Naive thymus-derived CD4-positive, alpha-beta T cell (primary cell): ENCODE measurements at regions not wholly inside any gene's neighbourhood (a gene's known extent, or its start where the extent isn't known, plus 50 kb on each side); places are given as distances from the start of the nearest gene placed in this dataset.

Experiments
- ATAC-seq: fragments of 150-1000 bp; cut with Tn5 transposase; 2 replicates; pipeline ENCODE4 v1.10.0; 2021; ENCODE audit warnings: mild to moderate bottlenecking, moderate library complexity
- CTCF ChIA-PET: fragments of 350-600 bp; sonication (Branson Sonifier 250); formaldehyde crosslinking; loops from one replicate; lab custom pipeline; 2021; ENCODE audit warnings: antibody characterized with exemption; lab: Charles Lee
- POLR2A ChIA-PET: fragments of 350-600 bp; sonication (Branson Sonifier 250); formaldehyde crosslinking; loops from one replicate; lab custom pipeline; 2021; ENCODE audit warnings: antibody characterized with exemption, inconsistent platforms; lab: Charles Lee
- DNase-seq, 9 donors: peaks; one replicate each; pipeline versions ENCODE4 v3.0.0 to v3.0.0-alpha.2; 2020 to 2022; ENCODE audit warnings: mixed read lengths in 1 of 9
- H3K27ac ChIP-seq: one replicate; pipeline ENCODE4 v1.7.0; 2013; ENCODE audit warnings: mild to moderate bottlenecking, low read depth, low read length, moderate library complexity
- H3K27me3 ChIP-seq, 2 donors: one replicate each; pipeline ENCODE4 v1.7.0; 2013; ENCODE audit warnings: low read length in 2 of 2, mild to moderate bottlenecking in 2 of 2, moderate library complexity in 2 of 2; ENCODE audit not compliant: control insufficient read depth in 2 of 2, insufficient read depth in 2 of 2
- H3K36me3 ChIP-seq, 3 experiments: 1 replicate in 2 of 3; 2 replicates in 1 of 3; pipeline ENCODE4 v1.7.0; 2013; ENCODE audit warnings: low read length in 3 of 3, mild to moderate bottlenecking in 3 of 3, moderate library complexity in 1 of 3; ENCODE audit not compliant: insufficient read depth in 3 of 3, control insufficient read depth in 2 of 3
- H3K4me1 ChIP-seq, 2 donors: one replicate each; pipeline ENCODE4 v1.7.0; 2013; ENCODE audit warnings: low read length in 2 of 2, mild to moderate bottlenecking in 2 of 2, moderate library complexity in 1 of 2; ENCODE audit not compliant: control insufficient read depth in 2 of 2, insufficient read depth in 2 of 2
- H3K4me3 ChIP-seq: 2 replicates; pipeline ENCODE4 v1.7.0; 2013; ENCODE audit warnings: mild to moderate bottlenecking, low read length
- H3K9me3 ChIP-seq, 3 experiments: 1 replicate in 2 of 3; 2 replicates in 1 of 3; pipeline ENCODE4 v1.7.0; 2013; ENCODE audit warnings: low read length in 3 of 3; ENCODE audit not compliant: control insufficient read depth in 2 of 3
- H3K27ac Mint-ChIP-seq, 9 donors: one replicate each; pipeline ENCODE4 v1.8.0; 2020 to 2022; ENCODE audit warnings: mixed read lengths in 9 of 9, mild to moderate bottlenecking in 8 of 9, moderate library complexity in 5 of 9, inconsistent platforms in 2 of 9
- H3K27me3 Mint-ChIP-seq, 5 donors: one replicate each; pipeline ENCODE4 v1.8.0; 2021 to 2022; ENCODE audit warnings: mixed read lengths in 5 of 5, mild to moderate bottlenecking in 1 of 5
- H3K36me3 Mint-ChIP-seq, 5 donors: one replicate each; pipeline ENCODE4 v1.8.0; 2020 to 2022; ENCODE audit warnings: mixed read lengths in 5 of 5, mild to moderate bottlenecking in 3 of 5, inconsistent platforms in 1 of 5
- H3K4me1 Mint-ChIP-seq, 7 donors: one replicate each; pipeline ENCODE4 v1.8.0; 2020 to 2022; ENCODE audit warnings: mixed read lengths in 7 of 7, mild to moderate bottlenecking in 3 of 7, inconsistent platforms in 1 of 7
- H3K4me3 Mint-ChIP-seq, 10 donors: one replicate each; pipeline ENCODE4 v1.8.0; 2020 to 2022; ENCODE audit warnings: mild to moderate bottlenecking in 10 of 10, mixed read lengths in 10 of 10, moderate library complexity in 6 of 10, inconsistent platforms in 2 of 10
- H3K9me3 Mint-ChIP-seq, 11 donors: one replicate each; pipeline ENCODE4 v1.8.0; 2020 to 2022; ENCODE audit warnings: mixed read lengths in 11 of 11, mild to moderate bottlenecking in 4 of 11, inconsistent platforms in 1 of 11, moderate library complexity in 1 of 11
- intact Hi-C, 2 donors: fragments of 100-400 bp; cut with micrococcal nuclease; formaldehyde crosslinking; loops; one replicate each; pipeline ENCODE4 v1.15.1; 2023

GRCh38 chr14:22432348-22432976 is 156.6 kb downstream of the DAD1 start:
- no peak overlapping the region for H3K4me3 ChIP-seq
- no peaks in the 10 kb centered on the region for H3K4me1 ChIP-seq
- peak; percentile 55 for ATAC-seq
- Mint-ChIP-seq H3K9me3 (peaks cover 0 to 1% (median 0%) of the 10 kb centered on the region in 11 donors), H3K4me1 (peaks cover 0 to 15% (median 0%) of the 10 kb centered on the region in 7 donors), H3K27ac (no peak overlapping the region), H3K4me3 (no peak overlapping the region), H3K36me3 (no peaks in the 10 kb centered on the region), H3K27me3 (no peaks in the 10 kb centered on the region)
- intact Hi-C loops, result no loop called here
- no peak overlapping the region for H3K27ac ChIP-seq
- H3K36me3 ChIP-seq, result no peaks in the 10 kb centered on the region
- POLR2A ChIA-PET, result no interaction called here
- no peaks in the 10 kb centered on the region for H3K9me3 ChIP-seq
- no peaks in the 10 kb centered on the region for H3K27me3 ChIP-seq
- CTCF ChIA-PET, result no interaction called here
- DNase-seq, result peak in 1 of 9 donors; percentile 2

DNA sequence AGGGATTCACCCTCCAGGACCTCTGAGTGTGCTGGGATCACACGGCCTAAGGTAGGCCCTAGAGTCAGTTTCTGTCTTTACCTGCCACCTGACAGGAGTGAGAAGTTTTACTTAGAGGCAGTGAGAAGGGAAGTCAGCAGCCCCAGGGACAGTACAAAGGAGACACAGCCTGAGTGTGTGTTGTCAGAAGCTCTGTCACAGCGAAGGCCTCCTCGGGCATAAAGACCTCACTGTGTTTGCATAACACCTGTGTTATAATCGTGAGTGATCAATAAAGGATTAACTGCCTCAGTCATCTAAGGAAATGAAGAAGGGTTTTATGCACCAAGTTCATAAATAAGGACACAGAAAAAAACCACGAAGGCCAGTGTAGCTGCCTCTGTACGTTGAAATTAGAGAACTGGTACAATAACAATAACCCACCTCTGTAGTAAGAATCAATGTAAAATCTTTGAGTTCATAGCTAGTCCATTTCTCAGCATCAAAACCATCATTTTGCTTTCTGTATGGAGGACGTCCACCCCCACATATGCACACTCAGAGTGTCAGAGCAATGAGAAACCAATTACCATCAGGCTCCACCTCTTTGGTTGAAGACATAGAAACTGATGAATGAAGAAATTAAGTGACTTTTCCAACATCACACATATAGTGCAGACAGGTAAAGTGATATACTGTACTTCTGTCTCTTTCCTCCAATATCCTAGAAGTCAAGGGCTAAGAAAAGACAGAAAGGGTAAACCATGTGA is 159.3 kb downstream of the DAD1 start:
- Mint-ChIP-seq H3K4me3 (no peak overlapping the region), H3K27ac (no peak overlapping the region), H3K9me3 (peaks cover 0 to 1% (median 0%) of the 10 kb centered on the region in 11 donors), H3K27me3 (no peaks in the 10 kb centered on the region), H3K4me1 (peaks cover 0 to 12% (median 0%) of the 10 kb centered on the region in 7 donors), H3K36me3 (no peaks in the 10 kb centered on the region)
- ATAC-seq, result no peak
- Histone ChIP-seq H3K27me3 (no peaks in the 10 kb centered on the region), H3K4me1 (no peaks in the 10 kb centered on the region), H3K27ac (no peak overlapping the region), H3K9me3 (no peaks in the 10 kb centered on the region), H3K36me3 (no peaks in the 10 kb centered on the region), H3K4me3 (no peak overlapping the region)
- POLR2A ChIA-PET, result no interaction called here
- no peak for DNase-seq
- intact Hi-C loops, result no loop called here
- CTCF ChIA-PET, result no interaction called here

- ATAC-seq (no peak), DNase-seq (no peak)
- no peak overlapping the region for H3K27ac ChIP-seq
- no peak overlapping the region for H3K27ac Mint-ChIP-seq
- ChIA-PET POLR2A (no interaction called here), CTCF (no interaction called here)
- no peaks in the 10 kb centered on the region for H3K27me3 ChIP-seq
- no peaks in the 10 kb centered on the region for H3K36me3 Mint-ChIP-seq
- H3K4me3 Mint-ChIP-seq, result no peak overlapping the region
- H3K27me3 Mint-ChIP-seq, result no peaks in the 10 kb centered on the region
- peaks cover 0 to 12% (median 0%) of the 10 kb centered on the region in 7 donors for H3K4me1 Mint-ChIP-seq
- no peaks in the 10 kb centered on the region for H3K9me3 ChIP-seq
- peaks cover 0 to 1% (median 0%) of the 10 kb centered on the region in 11 donors for H3K9me3 Mint-ChIP-seq
- H3K4me3 ChIP-seq, result no peak overlapping the region
- intact Hi-C loops, result no loop called here
- no peaks in the 10 kb centered on the region for H3K36me3 ChIP-seq
- H3K4me1 ChIP-seq, result no peaks in the 10 kb centered on the region
Measured at GRCh38 chr14:22428700-22429291, 160.2 kb downstream of the DAD1 start.

DNA sequence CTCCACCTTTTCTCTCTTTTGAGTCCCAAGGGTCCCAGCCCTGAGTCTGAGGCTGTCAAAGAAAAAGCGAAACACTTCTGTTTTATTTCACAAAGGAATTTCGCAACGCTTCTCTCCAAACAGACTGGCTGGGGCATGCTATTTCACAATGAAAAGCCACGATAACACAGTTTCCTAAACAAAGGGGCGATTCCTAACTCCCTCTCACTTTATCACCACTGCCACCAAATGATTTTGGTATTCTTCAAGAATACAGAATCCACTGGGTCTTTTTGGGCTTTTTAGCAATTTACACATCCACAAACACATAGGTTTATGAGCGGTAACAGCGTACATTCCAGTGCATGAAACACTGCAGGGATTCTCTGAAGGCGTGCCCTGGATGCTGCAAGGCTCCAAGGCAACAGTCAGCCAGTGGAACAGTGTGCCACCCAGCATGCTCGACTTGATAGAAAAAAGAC is 161.2 kb downstream of the DAD1 start:
- Mint-ChIP-seq H3K36me3 (no peaks in the 10 kb centered on the region), H3K27ac (no peak overlapping the region), H3K9me3 (peaks cover 0 to 1% (median 0%) of the 10 kb centered on the region in 11 donors), H3K4me1 (peaks cover 0 to 13% (median 0%) of the 10 kb centered on the region in 7 donors), H3K27me3 (no peaks in the 10 kb centered on the region), H3K4me3 (peak overlapping the region in 1 of 10 donors; percentile 33)
- Histone ChIP-seq H3K4me1 (no peaks in the 10 kb centered on the region), H3K27me3 (no peaks in the 10 kb centered on the region), H3K36me3 (no peaks in the 10 kb centered on the region), H3K4me3 (no peak overlapping the region), H3K9me3 (no peaks in the 10 kb centered on the region), H3K27ac (no peak overlapping the region)
- CTCF ChIA-PET, result no interaction called here
- no peak for DNase-seq
- intact Hi-C loops, result no loop called here
- peak; percentile 67 for ATAC-seq
- POLR2A ChIA-PET, result no interaction called here

DNA sequence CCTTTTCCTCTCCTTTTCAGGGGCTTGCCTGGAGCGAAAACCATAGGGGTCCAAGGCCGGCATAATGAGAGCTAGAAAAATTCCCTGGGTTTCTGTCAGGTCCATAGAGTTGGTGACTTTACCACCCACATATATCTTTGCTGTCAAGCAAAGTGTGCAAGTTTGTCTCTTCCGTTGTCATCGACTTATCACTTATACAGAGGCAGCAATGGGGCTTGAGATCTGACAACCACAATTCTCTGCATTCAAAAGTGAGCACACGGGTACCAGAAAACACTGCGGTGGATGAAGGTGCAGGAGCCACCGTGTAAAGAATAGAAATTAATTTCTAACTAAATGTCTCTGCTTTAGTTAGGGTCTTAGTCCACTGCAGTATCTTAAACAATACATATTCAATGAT is 162.3 kb downstream of the DAD1 start:
- ChIA-PET CTCF (no interaction called here), POLR2A (no interaction called here)
- Histone ChIP-seq H3K4me1 (no peaks in the 10 kb centered on the region), H3K9me3 (no peaks in the 10 kb centered on the region), H3K27me3 (no peaks in the 10 kb centered on the region), H3K36me3 (no peaks in the 10 kb centered on the region), H3K4me3 (no peak overlapping the region), H3K27ac (no peak overlapping the region)
- Mint-ChIP-seq H3K36me3 (no peaks in the 10 kb centered on the region), H3K9me3 (no peaks in the 10 kb centered on the region), H3K4me1 (peaks cover 0 to 23% (median 0%) of the 10 kb centered on the region in 7 donors), H3K27ac (no peak overlapping the region), H3K27me3 (no peaks in the 10 kb centered on the region), H3K4me3 (no peak overlapping the region)
- intact Hi-C loops, result no loop called here
- ATAC-seq (no peak), DNase-seq (no peak)

DNA sequence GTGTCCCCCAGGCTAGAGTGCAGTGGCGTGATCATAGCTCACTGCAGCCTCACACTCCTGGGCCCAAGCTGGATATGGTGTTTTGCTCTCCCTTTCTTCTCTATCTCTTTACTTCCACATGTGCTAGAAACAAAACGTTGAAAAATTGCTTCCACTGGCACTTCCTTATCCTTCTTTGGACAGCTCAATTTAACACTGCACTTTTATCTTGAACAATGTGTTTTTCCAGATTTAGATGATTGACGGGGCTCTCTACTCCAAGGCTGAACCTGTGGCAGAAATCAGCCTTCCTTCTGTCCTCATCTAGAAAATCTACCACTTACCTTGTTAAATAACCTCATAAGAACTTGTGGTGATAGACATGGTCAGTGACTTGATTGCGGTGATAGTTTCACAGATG is 165.1 kb downstream of the DAD1 start:
- Histone ChIP-seq H3K4me3 (no peak overlapping the region), H3K4me1 (no peaks in the 10 kb centered on the region), H3K9me3 (no peaks in the 10 kb centered on the region), H3K27me3 (no peaks in the 10 kb centered on the region), H3K36me3 (no peaks in the 10 kb centered on the region), H3K27ac (no peak overlapping the region)
- Mint-ChIP-seq H3K36me3 (no peaks in the 10 kb centered on the region), H3K27me3 (no peaks in the 10 kb centered on the region), H3K27ac (no peak overlapping the region), H3K4me3 (peak overlapping the region in 1 of 10 donors; percentile 42), H3K4me1 (peaks cover 0 to 40% (median 0%) of the 10 kb centered on the region in 7 donors), H3K9me3 (no peaks in the 10 kb centered on the region)
- ChIA-PET CTCF (no interaction called here), POLR2A (no interaction called here)
- intact Hi-C loops, result no loop called here
- ATAC-seq, result no peak
- no peak for DNase-seq
